ENCODE measurements at regions not wholly inside any gene's neighbourhood (a gene's known extent, or its start where the extent isn't known, plus 50 kb on each side); places are given as distances from the start of the nearest gene placed in this dataset.

DNA sequence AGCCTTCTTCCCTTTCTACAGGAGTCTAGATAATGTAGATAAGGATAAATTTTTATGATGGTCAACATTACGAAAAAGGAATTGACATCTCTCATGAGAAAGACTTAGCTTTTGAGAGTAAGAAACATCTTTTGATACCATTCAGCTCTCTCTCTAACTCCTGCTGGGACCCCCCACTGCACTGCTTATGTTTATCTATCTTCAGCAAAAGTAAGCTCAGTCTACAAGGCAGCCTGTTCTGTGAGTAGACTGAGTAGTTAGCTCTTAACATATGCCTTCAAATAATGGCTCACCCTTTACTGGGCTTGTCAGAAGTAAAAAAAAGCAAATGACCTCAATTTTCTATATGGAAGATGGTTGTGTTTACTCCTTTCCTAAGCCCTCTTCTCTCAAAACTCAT, 372.2 kb upstream of the CDH11 start:
- no peak for DNase-seq

DNA sequence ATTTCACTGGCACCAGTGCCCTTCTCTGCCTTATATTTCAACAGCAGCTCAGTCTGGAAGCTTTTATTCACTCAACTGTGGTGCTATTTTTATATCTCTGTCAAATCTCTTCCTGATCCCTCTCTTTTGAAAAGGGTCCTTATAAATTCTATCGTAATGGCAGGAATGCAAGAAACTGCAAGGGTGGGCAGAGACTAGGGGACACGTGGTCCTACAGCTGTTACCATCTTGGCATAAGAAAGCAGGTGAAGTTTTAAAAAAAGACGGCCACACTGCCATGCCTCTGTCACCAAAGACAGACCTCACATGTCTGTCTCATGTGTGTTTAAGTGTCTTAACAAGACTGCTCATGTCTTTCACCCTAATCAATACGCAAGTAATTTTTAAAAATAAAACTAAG, 368.4 kb upstream of the CDH11 start:
- no peak for DNase-seq

GRCh38 chr16:65489531-65490023, 367.7 kb upstream of the CDH11 start:
- DNase-seq, result no peak

- no peak for DNase-seq
These were observed 365.4 kb upstream of the CDH11 start for GRCh38 chr16:65487231-65487630.

GRCh38 chr16:65481956-65482355, 360.1 kb upstream of the CDH11 start:
- DNase-seq, result no peak

DNA sequence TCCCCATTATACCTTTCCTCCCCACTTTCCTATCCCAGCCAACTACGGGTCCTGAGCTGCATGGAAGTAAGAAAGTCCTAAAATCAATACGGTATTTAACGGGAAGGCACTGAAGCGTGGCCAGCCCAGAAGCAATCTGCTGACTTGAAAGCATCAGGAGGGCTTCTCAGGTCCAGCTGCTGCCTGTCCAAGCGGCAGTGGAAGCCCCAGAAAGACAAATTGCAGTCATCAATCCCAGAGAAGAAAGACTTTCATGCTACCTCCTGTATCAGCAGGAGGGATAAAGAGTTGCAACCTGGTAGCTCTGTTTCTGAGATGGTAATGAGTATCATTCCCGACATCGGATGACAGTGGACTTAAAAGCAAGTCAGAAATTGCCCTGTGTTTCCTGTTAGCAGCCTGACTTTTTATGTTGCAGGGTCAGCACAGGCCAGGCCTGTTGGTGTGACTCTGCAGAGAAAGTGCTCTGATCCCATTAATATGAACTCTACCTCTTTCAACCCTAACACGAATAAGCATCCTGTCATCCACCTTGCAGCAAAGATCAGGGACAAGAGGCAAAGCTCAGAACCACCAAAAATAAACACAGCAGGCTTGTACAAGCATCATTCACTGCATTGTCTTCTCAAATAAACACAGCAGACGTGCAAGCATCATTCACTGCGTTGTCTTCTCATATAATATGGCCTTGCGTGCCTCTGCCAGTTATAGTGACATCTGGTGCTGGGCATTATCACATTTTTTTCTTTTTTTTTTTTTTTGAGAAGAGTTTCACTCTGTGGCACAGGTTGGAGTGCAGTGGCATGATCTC, 358.6 kb upstream of the CDH11 start:
- DNase-seq, result no peak

DNA sequence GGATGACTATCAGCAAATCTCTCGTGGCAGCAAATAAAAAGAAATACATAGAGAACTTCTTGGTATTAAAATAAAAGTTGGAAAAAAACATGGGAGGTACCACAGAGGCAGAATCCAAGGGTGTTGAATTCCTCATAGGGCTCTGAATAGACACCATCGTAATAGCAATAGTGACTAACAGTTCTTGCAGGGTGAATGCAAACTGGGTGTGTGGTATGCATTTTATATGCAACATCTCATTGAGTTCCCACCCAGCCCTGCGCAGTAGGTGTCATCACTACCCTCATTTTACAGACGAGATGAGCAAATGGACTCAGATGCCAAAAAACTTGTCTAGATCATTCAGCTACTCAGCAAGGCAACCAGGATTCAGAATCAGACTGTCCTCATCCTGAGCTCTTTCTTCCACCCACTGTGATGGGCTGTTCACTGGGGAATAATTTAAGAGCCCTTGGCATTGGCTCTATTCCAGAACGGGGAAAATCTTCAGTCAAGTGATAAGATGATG, 354.6 kb upstream of the CDH11 start:
- DNase-seq, result no peak

GRCh38 chr16:65473699-65474098, 351.8 kb upstream of the CDH11 start:
- no peak for DNase-seq

GRCh38 chr16:65469116-65469515, 347.3 kb upstream of the CDH11 start:
- no peak for DNase-seq

DNA sequence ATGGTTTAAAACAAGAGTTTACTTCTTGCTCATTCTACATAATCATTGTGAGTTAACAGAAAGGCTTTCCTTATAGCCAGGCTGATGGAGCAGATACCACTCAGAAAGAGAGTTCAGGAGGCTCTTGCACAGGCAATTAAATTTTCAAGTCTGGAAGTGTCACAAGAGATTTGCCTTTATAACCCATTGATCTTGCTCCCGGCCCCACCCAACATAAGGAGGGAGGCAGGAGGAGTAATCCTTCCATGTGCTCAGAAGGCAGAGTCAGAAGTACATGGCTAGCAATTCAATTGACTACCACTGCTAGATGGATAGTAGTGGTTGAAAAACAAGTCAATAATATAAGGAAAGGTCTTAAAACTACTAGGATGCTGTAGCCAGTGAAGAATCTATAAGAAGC, 346.3 kb upstream of the CDH11 start:
- DNase-seq, result no peak

DNA sequence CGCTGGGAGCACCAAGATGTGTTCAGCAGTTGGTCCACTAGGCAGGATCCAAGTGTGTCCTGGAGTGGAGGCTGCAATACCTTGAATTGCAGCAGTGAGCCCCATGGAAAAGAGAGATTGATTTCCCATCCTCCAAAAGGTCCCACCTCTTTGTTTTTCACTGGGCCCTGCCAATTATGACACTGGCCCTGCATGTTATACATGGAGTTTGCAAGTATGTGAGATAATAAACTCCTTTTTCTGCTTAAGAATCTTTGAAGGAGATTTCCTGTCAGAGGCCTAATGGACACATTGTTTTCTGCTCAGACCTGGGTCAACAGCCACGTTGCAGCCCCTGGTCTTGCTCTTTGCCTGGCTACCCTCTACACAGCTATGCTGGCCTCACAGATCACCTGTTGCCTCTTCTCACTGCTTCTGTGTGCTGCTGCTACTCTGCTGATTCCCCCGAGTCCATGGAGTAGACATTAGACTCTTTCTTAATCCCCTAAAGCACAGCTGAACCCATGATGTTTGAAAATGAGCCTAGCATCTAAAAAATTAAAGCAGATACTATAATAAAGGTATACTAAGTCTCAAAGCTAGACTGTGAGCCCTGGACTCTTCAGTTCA, 341.9 kb upstream of the CDH11 start:
- no peak for DNase-seq

DNA sequence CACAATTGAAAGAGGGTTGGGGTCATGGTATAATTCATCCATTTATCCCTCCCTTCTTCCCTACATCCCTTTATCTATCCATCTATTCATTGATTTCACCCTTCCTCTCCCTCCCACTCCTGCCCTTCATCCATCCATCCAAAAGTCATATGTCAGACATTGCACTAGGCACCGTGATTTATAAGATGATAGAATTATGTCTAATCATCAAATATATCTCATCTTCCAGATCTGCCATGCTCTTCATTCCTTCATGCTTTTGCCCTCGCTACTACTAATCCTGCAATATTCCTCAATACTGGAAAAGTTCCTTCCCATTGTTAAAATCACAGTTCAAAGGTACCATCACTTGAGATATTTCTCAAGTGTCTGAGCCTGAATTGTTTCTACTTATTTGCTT, 335.2 kb upstream of the CDH11 start:
- no peak for DNase-seq

GRCh38 chr16:65455761-65456160, 333.9 kb upstream of the CDH11 start:
- DNase-seq, result no peak

GRCh38 chr16:65453646-65454045, 331.8 kb upstream of the CDH11 start:
- no peak for DNase-seq

GRCh38 chr16:65449526-65449925, 327.7 kb upstream of the CDH11 start:
- DNase-seq, result no peak

GRCh38 chr16:65446427-65446826, 324.6 kb upstream of the CDH11 start:
- DNase-seq, result peak; percentile 5

DNA sequence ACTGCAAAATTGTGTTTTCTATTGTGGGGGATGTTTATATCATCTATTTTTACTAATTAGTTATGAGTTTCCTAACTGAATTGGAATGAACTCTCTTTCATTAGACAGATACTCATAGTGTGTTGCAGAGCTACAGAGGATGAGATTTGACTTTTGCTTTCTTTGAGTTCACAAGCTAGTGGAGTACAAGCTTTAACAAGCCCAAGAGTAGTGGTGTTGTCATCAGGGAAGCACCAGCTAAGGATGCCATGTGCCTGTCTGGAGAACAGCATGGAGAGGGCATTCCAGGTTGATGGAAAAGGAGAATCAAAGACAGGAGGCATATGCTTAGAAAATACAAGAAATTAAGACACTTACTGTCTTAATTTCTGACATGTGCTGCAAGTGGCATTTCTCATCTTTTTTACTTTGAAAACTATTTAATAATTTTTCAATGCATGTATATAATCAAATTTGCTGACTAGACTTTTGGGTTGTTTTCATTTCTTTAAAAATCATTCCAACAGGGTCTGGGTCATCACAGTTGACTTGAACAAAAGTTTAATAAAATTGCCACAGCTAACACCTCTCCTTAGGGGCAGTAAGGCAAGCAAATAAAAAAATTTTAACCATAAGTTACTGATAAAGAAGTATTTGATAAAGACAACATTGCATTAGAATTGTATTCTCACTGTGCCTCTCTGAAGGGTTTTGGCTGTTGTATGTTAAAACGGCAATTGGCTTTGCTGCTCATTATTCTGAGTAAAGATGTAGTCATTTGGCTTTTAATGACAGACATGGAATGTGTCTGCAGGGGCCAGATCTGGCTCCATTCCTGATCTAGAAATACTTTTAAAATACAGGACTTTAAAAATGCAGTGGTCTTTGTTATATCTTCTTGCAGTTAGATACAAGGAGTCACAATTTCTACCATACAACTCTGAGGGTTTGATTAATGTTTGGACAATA, 323.7 kb upstream of the CDH11 start:
- DNase-seq, result no peak

DNA sequence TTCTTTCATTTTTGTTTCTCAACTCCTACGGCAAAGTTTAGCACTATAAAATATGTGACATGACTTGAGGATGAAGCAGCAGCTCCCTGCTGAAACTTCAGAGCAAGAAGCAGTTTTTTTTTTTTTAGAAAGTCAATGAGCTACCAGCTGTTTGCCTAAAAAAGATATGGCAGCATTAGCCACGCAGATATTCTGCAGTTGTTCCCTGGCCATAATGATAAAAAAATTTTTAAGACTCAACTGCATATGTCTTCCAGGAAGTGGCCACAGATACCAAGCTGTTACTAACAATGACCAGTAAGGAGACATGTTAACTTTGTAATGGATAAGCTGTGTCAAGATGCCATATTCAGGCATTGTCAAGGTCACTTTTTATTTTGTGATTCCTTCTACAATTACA, 319.6 kb upstream of the CDH11 start:
- DNase-seq, result no peak

- DNase-seq, result no peak
These were observed 307.8 kb upstream of the CDH11 start for GRCh38 chr16:65429504-65430181.

GRCh38 chr16:65426484-65426883, 304.6 kb upstream of the CDH11 start:
- no peak for DNase-seq

GRCh38 chr16:65422934-65423333, 301.1 kb upstream of the CDH11 start:
- no peak for DNase-seq

DNA sequence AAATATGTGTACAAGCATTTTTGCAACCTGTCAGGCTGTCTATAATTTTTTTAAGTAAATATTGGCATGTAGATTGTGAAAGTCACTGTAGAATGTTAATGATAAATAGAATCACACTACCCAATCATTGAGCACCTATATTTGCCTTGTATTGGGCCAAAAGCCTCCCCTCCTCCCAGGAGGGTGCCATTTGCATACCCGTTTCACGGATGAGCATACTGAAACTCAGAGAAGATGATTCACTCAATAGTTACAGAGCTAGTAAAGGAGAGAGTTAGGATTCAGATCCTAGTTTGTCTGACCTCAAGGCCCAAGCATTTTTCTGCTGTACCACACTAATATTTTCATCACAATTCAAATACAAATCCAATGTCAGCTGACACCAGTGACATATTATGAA, 299.7 kb upstream of the CDH11 start:
- DNase-seq, result no peak
